ENCODE measurements at regions not wholly inside any gene's neighbourhood (a gene's known extent, or its start where the extent isn't known, plus 50 kb on each side); places are given as distances from the start of the nearest gene placed in this dataset.

- no peaks in the 10 kb centered on the region for H3K27me3 ChIP-seq
- H3K4me1 ChIP-seq = peaks cover 0 to 28% (median 17%) of the 10 kb centered on the region in 12 donors
- H3K27ac ChIP-seq = no peak overlapping the region
- ATAC-seq (no peak), DNase-seq (no peak)
- no peak overlapping the region for H3K4me3 ChIP-seq
- 31 to 50% (median 43%) methylated on average over 2 of the region's 2 CpGs for WGBS, 4 donors
- H3K9me3 ChIP-seq = no peaks in the 10 kb centered on the region
- TF ChIP-seq, protein P1, sequence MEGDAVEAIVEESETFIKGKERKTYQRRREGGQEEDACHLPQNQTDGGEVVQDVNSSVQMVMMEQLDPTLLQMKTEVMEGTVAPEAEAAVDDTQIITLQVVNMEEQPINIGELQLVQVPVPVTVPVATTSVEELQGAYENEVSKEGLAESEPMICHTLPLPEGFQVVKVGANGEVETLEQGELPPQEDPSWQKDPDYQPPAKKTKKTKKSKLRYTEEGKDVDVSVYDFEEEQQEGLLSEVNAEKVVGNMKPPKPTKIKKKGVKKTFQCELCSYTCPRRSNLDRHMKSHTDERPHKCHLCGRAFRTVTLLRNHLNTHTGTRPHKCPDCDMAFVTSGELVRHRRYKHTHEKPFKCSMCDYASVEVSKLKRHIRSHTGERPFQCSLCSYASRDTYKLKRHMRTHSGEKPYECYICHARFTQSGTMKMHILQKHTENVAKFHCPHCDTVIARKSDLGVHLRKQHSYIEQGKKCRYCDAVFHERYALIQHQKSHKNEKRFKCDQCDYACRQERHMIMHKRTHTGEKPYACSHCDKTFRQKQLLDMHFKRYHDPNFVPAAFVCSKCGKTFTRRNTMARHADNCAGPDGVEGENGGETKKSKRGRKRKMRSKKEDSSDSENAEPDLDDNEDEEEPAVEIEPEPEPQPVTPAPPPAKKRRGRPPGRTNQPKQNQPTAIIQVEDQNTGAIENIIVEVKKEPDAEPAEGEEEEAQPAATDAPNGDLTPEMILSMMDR (IDR thresholded peaks at IDR 0.05) = no peak
- TF ChIP-seq POLR2A (IDR thresholded peaks at IDR 0.05) = no peak
- intact Hi-C loops (cut with DNase I) = loop anchor here in 1 of 10 donors (5.0 kb wide), 1 partner anchor 126 kb away; no protein-coding TSS in a partner anchor
- H3K36me3 ChIP-seq = no peaks in the 10 kb centered on the region
Measured at GRCh38 chr12:91978143-91978542, 167.5 kb downstream of the BTG1 start.

DNA sequence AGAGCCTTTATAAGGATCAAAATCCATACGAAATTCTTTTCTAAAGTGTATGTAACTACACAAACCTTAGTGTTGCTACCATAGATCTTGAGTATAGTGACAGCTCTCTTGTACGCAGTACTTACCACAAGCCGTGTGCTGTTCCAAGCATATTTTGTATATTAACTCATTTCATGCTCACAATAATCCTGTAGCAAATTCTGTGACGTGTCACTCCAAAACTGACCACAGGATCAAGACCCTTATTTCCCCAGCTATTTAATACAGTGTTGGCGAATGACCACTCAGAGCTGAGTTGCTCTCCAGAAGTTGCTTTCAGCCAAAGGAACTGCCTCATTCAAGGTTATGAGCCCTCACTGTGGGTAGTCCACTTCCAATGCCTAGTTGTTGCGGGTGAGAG lies 169.8 kb downstream of the BTG1 start:
- Histone ChIP-seq H3K27ac (no peak overlapping the region), H3K27me3 (no peaks in the 10 kb centered on the region), H3K36me3 (no peaks in the 10 kb centered on the region), H3K9me3 (no peaks in the 10 kb centered on the region), H3K4me3 (no peak overlapping the region), H3K4me1 (peaks cover 0 to 26% (median 7%) of the 10 kb centered on the region in 12 donors)
- DNase-seq (no peak), ATAC-seq (no peak)
- no peak for TF ChIP-seq POLR2A (IDR thresholded peaks at IDR 0.05)
- TF ChIP-seq, protein P1 (IDR thresholded peaks at IDR 0.05) = no peak
- WGBS, 4 donors = 94 to 97% (median 96%) methylated on average over 6 of the region's 6 CpGs
- intact Hi-C loops (cut with DNase I) = loop anchor here in 1 of 10 donors (5.0 kb wide), 1 partner anchor 124 kb away; no protein-coding TSS in a partner anchor

DNA sequence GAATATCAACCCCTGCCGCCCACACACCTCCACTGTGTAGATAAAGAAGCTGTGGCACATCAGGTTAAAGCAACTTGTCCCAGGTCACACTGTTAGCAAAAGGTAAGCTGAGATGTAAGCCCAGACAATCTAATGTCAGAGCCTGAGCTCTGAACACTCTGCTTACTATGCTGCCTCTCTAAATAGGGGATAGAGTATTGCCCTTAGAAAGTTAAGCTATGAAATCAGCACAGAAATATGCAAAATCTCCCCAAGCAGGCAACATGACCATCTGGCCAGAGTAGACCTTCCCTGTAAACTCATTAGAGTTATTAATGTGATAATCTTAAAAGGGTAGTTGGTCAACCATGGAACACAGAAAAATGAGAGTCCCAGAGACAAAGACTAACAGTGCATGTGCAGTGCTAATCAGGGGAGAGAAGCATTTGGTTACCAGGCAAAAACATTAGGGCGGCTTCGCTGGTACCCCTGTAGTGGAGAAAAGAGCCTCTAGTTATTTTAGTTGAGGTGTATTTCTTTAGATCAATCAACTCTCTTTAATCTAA lies 171.0 kb downstream of the BTG1 start:
- H3K36me3 ChIP-seq = no peaks in the 10 kb centered on the region
- H3K27ac ChIP-seq = no peak overlapping the region
- peaks cover 0 to 14% (median 2%) of the 10 kb centered on the region in 12 donors for H3K4me1 ChIP-seq
- intact Hi-C loops (cut with DNase I) = loop anchor here in 1 of 10 donors (5.0 kb wide), 1 partner anchor 122 kb away; no protein-coding TSS in a partner anchor
- H3K27me3 ChIP-seq = no peaks in the 10 kb centered on the region
- WGBS, 4 donors = 97 to 99% (median 98%) methylated on average over 3 of the region's 3 CpGs
- H3K9me3 ChIP-seq = no peaks in the 10 kb centered on the region
- H3K4me3 ChIP-seq = no peak overlapping the region
- TF ChIP-seq, protein P1 (IDR thresholded peaks at IDR 0.05) = no peak
- TF ChIP-seq POLR2A (IDR thresholded peaks at IDR 0.05) = no peak
- DNase-seq (no peak), ATAC-seq (no peak)

- TF ChIP-seq, protein P1 (IDR thresholded peaks at IDR 0.05) = no peak
- no peak for TF ChIP-seq POLR2A (IDR thresholded peaks at IDR 0.05)
- WGBS, 4 donors = 71 to 85% (median 82%) methylated on average over 2 of the region's 2 CpGs
- intact Hi-C loops (cut with DNase I) = no loop called here
- Histone ChIP-seq H3K27me3 (no peaks in the 10 kb centered on the region), H3K4me3 (no peak overlapping the region), H3K27ac (no peak overlapping the region), H3K9me3 (no peaks in the 10 kb centered on the region), H3K4me1 (peaks cover 0 to 14% (median 2%) of the 10 kb centered on the region in 12 donors), H3K36me3 (no peaks in the 10 kb centered on the region)
- DNase-seq (no peak), ATAC-seq (no peak)
Measured at GRCh38 chr12:91973813-91974212, 171.8 kb downstream of the BTG1 start.

All from heart left ventricle (tissue), 16 donors.